HG02763 (cell line): ENCODE measurements at regions not wholly inside any gene's neighbourhood (a gene's known extent, or its start where the extent isn't known, plus 50 kb on each side); places are given as distances from the start of the nearest gene placed in this dataset.
"Not testable (repeated sequence)": the region's sequence is repeated elsewhere in the genome, so short reads cannot be mapped to it uniquely, and the experiment has no call there.

Source experiments
- ATAC-seq: cut with Tn5 transposase; IDR thresholded peaks from one replicate; pipeline ENCODE4 v1.9.1; 2021; ENCODE audit warnings: mild to moderate bottlenecking, moderate library complexity; ENCODE audit not compliant: unreplicated experiment

DNA sequence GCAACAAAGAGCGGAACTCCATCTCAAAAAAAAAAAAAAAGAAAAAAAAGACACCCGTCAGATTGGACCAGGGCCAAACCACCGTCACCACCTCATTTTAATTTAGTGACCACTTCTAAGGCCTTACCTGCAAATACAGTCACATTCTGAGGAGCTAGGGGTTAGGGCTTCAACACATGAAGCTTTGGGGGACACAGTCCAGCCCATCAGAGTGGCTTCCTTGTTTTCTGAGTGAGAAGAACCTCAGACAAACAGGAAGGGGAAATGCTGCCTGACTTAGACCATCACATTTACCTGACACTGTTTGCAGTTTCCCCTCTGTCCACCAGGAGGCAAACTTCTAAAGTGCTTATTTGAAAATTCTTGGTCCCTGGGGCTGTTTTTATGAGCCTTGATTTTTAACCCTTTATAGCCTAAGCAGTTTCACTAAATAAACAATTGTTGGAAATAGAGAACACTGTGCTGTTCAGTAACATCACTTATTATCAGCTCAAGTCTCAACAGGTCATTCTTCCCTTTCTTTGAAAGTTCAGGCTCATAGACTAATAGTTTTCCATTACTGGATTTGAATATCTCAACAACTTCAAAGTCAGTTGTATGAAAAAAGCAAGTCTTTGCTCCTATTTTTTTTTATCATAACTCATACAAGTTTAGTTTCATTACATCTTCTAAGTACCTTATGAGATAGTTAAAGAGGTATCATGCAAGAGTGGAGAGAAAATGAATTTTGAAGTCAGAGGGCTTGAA lies 74.9 kb upstream of the WASF3 start:
- ATAC-seq: peak; percentile 64

DNA sequence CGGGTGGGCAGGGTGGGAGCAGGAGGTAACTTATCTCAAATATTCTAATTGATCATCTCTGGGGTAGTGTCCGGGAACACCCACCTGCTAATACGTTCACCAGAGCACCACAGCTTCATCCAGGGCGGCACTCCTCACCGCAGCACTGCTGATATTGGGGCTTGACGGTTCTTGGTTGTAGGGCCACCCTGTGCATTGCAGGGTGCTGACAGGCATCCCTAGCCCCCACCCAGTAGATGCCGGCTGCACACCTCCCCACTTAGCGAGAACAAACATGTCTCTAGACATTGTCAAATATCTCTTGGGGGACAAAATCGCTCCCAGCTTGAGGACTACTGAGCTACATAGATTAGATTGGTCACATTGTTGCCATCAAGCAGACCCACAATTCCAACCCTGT lies 73.9 kb upstream of the WASF3 start:
- ATAC-seq: no peak

DNA sequence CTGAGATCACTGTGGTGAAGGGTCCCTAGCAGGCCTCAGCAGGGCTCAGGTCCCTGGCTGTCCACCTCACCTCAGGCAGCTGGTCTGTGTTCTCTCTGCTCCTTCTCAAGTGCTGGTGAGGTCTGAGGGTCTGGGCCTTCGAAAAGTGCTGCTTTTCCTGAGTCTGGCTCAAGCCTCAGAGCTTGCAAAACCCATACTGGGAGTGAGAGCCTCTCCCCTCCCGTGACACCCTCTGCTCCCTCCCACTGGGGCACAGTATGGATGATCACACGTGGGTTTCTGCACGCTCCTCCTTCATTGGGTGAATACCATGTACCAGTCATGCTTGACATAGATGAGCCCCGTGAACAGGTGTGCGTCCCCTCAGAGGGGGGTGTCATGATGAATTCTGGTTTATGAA lies 73.3 kb upstream of the WASF3 start:
- ATAC-seq: no peak

DNA sequence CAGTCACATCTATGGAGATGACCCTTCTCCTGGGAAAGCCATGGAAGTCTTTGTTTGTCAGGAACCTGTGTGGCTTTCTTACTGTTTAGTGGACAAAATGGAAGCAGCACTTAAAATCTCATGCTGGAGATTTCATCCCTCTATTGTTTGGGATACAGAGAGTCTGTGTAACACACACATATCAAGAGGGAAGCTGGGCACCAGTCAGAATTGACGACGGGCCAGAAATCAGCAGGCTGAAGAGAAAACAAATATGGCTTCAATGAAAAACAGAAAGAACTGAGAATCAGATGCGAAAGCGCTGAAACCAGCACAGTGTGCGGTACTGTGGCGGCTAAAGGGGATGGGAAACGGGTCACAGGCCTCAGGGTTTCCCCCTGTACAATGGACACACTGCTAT lies 72.2 kb upstream of the WASF3 start:
- ATAC-seq: no peak

DNA sequence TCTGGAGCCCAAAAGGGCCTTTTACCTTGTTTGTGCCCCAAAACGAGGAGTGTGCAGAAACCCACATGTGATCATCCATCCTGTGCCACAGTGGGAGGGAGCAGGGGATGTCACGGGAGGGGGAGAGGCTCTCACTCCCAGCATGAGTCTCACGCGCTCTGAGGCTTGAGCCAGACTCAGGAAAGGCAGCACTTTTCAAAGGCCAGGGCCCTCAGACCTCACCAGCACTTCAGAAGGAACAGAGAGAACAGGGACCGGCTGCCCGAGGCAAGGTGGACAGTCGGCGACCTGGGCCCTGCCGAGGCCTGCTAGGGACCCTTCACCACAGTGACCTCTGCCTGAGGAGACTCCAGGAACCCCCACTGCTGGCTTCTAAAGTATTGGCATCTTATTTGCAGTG lies 71.7 kb upstream of the WASF3 start:
- ATAC-seq: no peak

DNA sequence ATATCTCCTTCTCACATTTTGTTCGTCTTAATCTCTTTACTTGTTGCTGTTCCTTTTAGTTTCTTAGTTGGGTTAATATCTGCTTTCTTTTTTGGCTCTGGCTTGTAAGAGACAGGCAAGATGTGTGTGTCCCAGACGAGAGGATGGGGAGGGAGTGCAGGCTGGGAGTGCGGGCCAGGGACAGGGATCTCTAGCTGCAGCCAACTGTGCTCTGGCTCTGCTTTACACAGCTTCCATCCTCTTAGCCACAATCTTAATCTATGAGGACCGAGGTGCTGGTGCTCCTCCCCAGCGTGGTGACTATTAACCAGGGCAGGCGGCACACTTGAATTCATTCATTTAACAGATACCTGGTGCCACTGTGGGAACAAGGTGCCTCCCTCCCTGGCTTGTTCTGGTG lies 70.9 kb upstream of the WASF3 start:
- no peak for ATAC-seq

DNA sequence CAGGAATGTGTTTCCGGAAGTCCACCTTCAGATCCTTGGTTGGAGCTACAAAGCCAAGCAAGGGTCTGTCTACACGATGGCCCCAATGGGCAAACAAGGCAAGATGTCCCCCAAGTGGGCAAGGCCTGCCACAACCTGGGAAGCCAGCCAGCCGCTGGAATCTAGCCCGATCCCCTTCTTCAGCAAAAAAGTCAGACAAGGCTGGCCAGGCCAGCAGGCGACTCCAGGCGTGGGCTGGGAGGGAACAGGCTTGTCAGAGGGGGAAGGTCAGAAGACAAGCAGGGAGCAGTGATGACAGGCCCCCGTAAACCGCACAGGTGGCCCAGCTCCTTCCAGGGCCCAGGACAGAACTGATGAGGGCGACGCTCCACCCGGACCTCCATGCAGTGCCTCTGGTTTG lies 69.7 kb upstream of the WASF3 start:
- no peak for ATAC-seq

DNA sequence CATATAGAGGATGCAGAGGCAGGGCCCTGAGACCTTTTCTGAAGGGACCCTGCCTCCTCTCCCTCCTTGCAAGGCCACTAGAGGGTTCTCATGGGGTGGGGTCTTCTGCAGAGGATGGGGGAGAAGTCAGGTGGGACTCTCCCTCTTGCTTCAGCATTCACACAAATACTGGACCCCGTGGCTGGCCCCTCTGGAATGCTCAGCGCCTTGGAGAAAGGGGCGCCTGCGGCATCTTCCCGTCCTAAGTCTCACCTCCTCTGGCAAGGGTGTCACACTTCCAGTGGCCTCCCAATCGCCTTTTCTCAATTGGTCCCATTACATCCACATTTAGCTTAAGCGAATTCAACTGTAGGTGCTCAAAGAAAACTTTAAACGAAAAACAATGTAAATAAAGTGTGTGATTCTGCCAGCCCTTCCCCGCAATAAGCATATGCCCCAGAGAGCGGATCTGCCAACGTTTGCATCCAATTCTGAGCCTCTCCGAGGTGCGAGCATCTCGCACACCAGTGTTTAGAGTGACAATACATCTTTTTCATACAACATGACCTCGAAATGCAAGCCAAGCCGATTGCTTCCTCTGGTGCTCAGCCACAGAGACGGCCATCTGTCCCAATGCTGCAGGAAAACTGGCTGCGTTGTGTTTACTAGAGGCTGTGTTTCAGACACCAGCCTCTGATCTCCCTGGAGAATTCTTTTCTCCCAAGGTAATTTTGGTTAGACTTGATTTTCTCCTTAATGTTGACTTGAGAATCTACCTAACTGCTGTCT lies 69.1 kb upstream of the WASF3 start:
- no peak for ATAC-seq

DNA sequence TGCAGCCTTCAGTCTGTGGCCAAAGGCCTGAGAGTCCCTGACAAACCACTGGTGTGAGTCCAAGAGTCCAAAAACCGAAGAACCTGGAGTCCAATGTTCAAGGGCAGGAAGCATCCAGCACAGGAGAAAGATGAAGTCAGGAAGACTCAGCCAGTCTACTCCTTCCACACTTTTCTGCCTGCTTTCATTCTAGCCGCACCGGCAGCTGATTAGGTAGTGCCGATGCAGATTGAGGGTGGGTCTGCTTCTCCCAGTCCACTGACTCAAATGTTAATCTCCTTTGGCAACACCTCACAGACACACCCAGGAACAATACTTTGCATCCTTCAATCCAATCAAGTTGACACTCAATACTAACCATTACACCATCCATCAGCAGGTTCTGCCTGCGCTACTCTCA lies 65.2 kb upstream of the WASF3 start:
- ATAC-seq: not testable (repeated sequence)

DNA sequence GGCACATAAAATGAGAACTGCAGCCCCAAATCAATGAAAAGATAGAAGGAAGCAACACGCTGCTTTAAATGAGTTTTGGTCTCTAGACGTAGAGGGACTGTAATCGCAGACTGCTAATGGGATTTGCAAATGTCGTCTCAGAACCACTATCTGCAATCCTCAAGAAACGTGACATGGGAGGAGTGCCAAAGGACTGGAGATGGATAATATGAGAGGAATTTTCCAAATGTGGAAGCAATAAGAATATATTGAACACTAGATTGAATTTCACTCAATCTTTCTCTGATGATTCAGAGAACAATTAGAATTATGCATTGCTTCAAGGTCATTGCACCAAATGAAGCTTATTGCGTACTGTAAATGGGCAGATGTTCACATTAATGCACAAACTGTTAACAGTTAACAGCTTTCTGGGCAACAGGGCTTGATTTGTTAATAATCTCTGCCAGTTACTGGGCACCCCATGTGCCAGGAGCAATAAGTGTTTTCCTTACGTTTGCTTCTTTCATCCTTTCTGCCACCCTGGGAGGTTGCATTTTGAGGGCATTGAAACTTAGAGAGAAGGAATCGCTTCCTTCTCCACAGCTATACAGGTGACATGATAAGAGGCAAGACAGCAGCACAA lies 62.8 kb upstream of the WASF3 start:
- no peak for ATAC-seq

DNA sequence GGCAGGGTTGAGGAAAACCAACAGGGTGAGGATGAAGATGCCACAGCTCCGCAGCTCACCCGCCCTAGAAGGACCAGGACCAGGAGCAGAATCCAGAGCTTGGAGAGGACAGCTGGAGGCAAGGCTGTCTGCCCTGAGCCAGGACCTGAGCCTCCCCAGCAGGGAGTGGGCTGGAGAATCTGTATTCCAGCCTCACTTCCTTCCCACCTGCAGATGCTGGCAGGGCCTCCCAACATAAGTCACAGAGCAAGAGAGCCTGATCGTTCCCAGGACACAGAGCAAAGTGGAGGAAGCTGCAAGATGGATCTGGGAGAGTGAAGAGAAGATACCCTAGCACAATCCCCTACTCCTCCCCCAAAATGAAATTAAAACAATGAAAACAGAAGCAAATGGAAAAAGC lies 61.7 kb upstream of the WASF3 start:
- ATAC-seq: no peak

DNA sequence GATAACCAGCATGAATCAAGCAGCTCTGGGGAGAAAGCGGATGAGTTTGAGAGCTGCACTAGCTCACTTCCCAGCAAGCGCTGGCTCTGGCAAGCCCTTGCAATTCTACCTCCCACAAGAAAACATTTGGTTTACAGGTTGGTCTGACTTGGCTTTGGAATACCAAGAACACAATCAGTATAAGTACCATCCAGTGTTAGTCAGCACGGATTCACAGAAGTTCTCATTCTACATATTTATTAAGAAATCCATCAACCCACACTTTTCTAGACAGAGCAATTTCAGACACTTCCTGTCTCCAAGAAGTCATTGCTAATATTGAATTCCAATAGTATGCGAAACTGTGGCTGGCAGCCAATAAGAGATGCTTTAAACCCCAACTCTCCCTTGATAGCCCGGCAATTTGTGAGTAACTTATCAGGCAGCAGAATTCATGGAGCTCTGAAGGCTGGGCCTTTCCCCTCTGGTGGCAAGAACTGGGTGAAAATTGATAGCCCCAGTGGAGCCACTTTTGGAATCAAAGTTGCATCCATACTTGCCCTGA lies 59.4 kb upstream of the WASF3 start:
- no peak for ATAC-seq

DNA sequence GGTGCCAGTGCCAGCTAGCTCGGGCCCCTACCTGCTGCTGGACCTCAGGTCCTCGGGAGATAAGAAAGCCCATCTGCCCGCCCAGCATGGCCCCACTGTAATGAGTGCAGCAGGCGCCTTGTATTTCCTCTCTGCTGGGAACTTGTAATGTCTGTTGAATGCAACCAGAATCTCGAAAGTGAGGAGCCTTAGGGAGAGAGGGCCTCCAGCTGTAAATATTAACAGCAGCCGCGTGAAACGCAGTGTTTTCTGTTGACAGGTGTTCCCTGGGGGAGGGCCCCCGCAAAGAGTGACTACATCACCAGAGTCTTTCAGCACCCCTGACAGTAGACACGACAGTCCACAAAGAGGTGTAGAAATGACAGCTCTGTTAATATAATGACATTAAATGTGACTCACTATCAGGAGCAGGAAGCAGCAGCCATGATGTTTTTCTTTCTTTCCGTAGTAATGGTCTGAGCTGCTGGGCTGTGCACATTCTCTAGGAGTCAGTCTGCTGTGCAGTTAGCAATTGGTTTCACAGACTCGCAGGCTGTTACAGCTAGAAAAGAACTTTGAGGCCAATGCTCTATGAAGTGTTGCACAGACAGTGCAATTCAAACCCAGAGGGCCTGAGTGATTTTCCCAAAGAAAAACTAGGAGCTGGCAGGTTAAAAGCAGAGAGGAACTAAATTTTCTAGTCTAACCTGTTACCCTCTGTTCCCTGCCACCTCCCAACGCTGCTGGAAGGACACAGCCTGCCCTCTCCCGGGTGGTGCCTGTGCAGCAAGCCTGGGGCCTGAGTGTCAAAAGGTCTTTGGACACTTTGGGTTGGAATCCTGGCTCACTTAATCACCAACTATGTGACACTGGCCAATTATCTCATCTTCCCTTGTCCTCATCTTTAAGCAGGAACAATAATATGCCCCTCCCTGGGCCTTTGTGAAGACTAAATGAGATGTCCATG lies 58.6 kb upstream of the WASF3 start:
- no peak for ATAC-seq

DNA sequence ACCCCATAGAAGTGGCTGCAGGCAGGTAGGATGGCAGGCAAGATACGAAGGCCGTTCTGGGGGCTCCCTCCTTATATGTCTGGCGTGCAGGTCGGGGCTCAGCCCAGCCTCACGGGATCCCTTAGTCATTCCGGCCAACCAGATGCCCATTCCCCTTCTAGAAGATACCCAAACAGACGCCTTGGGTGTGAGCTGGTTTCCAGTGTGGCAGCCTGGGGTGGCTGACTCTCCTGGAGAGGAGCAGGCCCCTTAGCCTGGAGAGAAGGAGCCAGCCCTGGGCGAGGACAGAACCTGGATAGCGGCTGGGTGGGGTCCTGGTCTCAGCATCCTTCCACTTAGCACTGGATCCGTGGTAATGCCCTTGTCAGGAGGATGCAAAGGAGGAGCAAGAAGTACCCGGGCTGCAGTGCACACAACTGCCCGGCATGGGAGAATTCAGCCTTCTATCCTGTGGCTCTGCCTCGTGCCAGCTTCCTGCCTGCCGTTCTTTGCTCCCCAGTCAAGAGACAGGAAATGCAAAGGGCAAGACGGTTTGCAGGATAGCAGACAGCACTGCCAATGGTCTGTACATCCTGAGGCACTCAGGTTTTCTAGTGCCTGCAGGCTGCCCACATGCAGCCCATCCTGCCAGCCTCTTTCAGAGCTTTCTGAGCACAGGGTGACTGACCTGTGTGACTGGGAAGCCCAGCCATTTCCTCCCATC lies 56.7 kb upstream of the WASF3 start:
- ATAC-seq: no peak

DNA sequence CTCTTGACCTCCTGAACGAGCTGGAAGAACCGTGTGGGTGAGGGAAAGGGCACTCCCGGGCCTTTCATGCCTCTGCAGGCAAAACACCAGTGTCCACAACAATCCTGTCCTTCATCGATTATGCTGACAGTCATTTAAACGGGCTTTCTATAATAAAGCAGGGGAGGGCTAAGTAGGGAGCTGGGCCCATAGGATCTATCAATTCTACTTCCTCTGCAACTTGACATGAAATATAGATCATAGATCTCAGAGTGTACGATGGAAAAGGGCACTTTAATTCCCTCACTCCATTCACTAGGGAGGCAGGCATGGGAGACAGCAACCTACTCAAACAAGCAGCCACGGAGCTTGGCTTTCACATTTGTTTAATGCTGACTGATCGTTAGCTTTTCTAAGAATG lies 55.8 kb upstream of the WASF3 start:
- ATAC-seq: no peak

DNA sequence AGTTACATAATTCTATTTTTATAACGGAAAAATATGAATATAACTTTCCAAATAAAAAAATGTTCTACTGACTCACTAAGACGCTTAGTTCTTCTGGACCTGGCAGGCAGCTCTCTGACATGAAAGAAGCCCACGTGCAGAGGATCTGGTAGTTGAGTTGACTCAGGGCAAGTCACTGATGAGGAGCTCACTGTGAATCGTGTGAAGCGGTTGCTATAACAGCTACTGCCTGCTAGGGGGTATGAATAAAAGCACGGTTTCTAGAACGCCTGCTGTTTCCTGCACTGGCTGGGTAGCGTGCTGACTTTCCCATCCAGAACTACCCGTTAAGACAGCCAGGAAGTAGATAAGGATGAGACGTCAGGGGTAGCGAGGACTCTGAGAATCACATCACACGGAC lies 54.7 kb upstream of the WASF3 start:
- no peak for ATAC-seq

DNA sequence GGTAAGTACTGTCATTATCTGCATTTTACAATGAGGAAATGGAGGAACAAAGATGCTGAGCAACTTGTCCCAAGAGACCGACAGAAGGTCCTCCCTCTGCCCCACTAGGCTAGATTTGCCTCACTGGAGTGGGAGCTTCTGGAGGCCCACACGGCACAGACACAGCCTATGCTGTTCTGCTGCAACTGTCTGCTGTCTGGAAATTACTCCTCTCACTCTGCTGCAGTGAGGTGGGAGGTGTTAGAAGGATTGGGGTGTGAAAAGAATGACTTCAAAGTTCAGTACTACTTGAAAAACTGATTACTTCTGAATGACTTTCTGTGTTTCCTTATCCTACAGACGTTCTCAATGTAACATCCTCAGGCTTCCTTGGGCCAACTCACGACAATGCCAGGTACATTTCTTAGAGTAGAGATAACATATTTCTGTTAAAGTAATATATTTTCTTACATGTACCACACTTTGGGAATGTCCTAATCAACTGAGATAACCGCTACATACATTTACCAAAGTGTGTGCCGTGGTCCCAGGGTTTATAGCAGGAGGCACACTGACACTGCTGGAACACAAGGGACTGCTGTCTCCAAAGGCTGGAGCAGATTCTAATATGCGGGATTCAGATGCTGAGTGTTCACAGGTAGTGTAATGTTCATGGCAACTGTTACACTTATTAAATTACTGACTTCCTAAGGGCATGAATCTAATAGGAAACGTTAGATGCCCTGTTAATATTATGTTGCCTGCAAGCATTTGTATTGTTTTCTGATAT lies 53.5 kb upstream of the WASF3 start:
- no peak for ATAC-seq
